GM10266 (cell line): ENCODE measurements at regions not wholly inside any gene's neighbourhood (a gene's known extent, or its start where the extent isn't known, plus 50 kb on each side); places are given as distances from the start of the nearest gene placed in this dataset.

Source experiments
- DNase-seq: peaks from one replicate; pipeline ENCODE4 v3.0.0; 2012; ENCODE audit errors: extremely low spot score
- CTCF ChIP-seq: IDR thresholded peaks from 2 replicates; pipeline ENCODE4 v1.5.1; 2012; ENCODE audit warnings: mild to moderate bottlenecking, low read depth; ENCODE audit not compliant: control insufficient read depth, insufficient read depth; ENCODE audit errors: missing control alignments

GRCh38 chr1:244219802-244220201 lies 168.7 kb downstream of the ZBTB18 start:
- TF ChIP-seq CTCF = no peak
- no peak for DNase-seq

DNA sequence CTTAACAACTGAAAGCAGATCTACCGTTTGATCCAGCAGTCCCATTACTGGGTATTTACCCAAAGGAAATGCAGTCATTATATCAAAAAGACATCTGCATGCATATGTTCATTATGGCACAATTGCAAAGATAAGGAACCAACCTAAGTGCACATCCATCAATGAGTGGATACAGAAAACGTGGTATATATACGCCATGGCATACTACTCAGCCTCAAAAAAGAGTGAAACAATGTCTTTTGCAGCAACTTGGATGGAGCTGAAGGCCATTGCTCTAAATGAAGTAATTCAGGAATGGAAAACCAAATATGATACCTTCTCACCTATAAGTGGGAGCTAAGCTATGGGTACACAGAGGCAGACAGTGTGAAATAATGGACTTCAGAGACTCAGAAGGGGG lies 169.3 kb downstream of the ZBTB18 start:
- TF ChIP-seq CTCF = no peak
- no peak for DNase-seq

GRCh38 chr1:244221991-244222390 lies 170.9 kb downstream of the ZBTB18 start:
- DNase-seq = no peak
- TF ChIP-seq CTCF = no peak

DNA sequence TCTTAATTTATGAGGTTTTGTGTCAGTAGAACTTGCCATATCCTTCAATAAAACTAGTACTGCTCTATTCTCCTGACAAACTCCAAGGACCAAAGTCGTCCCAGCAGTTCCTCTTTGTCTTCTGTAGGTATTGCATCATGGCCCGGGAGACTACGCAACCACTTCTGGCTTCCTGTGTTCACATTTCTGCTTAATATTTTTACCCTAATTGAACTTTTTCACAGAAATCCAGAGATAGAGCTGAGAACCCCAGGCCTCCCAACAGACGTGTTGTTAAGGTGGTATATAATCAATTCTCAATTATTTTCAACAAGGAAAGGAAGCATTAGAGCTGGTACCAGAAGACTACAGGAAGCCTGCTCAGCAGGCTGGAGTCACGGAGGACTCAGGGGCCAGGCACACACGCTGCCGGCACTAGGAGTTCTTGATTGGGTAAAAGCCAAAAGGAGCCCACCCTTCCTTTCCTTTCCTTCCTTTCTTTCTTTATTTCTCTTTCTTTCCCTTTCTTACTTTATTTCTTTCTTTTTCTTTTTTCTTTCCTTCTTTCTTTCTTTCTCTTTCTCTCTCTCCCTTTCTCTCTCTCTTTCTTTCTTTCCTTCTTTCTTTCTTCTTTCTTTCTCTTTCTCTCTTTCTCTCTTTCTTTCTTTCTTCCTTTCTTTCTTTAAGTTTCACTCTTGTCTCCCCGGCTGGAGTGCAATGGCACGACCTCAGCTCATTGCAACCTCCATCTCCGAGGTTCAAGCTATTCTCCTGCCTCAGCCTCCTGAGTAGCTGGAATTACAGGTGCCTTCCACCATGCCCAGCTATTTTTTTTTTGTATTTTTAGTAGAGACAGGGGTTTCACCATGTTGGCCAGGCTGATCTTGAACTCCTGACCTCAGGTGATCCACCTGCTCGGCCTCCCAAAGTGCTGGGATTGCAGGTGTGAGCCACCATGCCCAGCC lies 173.7 kb downstream of the ZBTB18 start:
- no peak for TF ChIP-seq CTCF

GRCh38 chr1:244226435-244226834 lies 175.4 kb downstream of the ZBTB18 start:
- TF ChIP-seq CTCF = no peak

More for the DNA sequence above, 173.7 kb downstream of the ZBTB18 start:
- no peak for DNase-seq

GRCh38 chr1:244230470-244230869 lies 179.4 kb downstream of the ZBTB18 start:
- DNase-seq = no peak
- no peak for TF ChIP-seq CTCF

More at GRCh38 chr1:244226435-244226834, 175.4 kb downstream of the ZBTB18 start:
- no peak for DNase-seq

DNA sequence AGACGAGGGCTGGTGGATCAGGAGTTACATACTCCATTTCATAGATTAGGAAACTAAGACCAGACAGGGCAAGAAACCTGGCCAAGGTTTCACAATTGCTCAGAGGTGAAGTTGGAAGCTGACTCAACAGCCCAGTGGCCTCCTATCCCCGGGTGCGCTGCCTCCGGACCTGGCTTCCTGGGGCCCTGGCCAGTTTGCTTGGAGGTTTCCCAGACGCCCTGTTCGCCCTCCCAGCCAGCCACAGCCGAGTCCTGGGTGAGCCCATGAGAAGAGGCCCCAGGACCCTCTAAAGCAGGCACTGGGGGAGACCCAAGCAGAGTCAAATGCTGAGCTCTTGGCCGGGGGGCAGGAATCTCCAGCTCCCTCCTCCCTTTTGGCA lies 180.1 kb downstream of the ZBTB18 start:
- TF ChIP-seq CTCF = no peak
- no peak for DNase-seq
